Gastrocnemius medialis (tissue), 4 donors: ENCODE measurements at regions not wholly inside any gene's neighbourhood (a gene's known extent, or its start where the extent isn't known, plus 50 kb on each side); places are given as distances from the start of the nearest gene placed in this dataset.

Experiments used
- ATAC-seq, 2 donors: fragments of 150-250 bp; one replicate each; pipeline ENCODE4 v1.9.1; 2016
- DNase-seq, 2 donors: peaks; one replicate each; pipeline ENCODE4 v3.0.0-alpha.2; 2019
- H3K27ac ChIP-seq, 4 donors: fragments of 200-600 bp; sonication (generic); 1 replicate in 1 of 4; 2 replicates in 3 of 4; pipeline ENCODE4 v1.5.1; 2016 to 2018; ENCODE audit warnings: mild to moderate bottlenecking in 2 of 4, moderate library complexity in 1 of 4
- H3K27me3 ChIP-seq, 3 donors: fragments of 200-600 bp; sonication (generic) in 2 of 3; 1 replicate in 1 of 3; 2 replicates in 2 of 3; pipeline versions ENCODE4 v1.5.1 to v1.6.0; 2016 to 2019; ENCODE audit warnings: mild to moderate bottlenecking in 1 of 3, moderate library complexity in 1 of 3
- H3K36me3 ChIP-seq, 2 donors: fragments of 200-600 bp; sonication (generic) in 1 of 2; one replicate each; pipeline ENCODE4 v1.5.1; 2017 to 2018
- H3K4me1 ChIP-seq, 2 donors: fragments of 200-600 bp; sonication (generic) in 1 of 2; one replicate each; pipeline ENCODE4 v1.5.1; 2016 to 2017; ENCODE audit warnings: mild to moderate bottlenecking in 2 of 2
- H3K4me3 ChIP-seq, 4 donors: fragments of 200-600 bp; sonication (generic) in 3 of 4; 1 replicate in 1 of 4; 2 replicates in 3 of 4; pipeline ENCODE4 v1.5.1; 2016 to 2019; ENCODE audit warnings: mild to moderate bottlenecking in 2 of 4
- H3K9me3 ChIP-seq, 3 donors: fragments of 200-600 bp; sonication (generic) in 2 of 3; 1 replicate in 1 of 3; 2 replicates in 2 of 3; pipeline ENCODE4 v1.5.1; 2016 to 2019
- CTCF ChIP-seq, 5 experiments: fragments of 450-650 bp in 3 of 5; fragments of 200-600 bp in 2 of 5; sonication (generic) in 2 of 5; IDR thresholded peaks in 4 of 5; conservative IDR thresholded peaks in 1 of 5; 1 replicate in 4 of 5; 2 replicates in 1 of 5; pipeline ENCODE4 v1.5.1; 2016 to 2019; ENCODE audit warnings: antibody characterized with exemption in 5 of 5, mild to moderate bottlenecking in 3 of 5, moderate library complexity in 3 of 5
- POLR2A ChIP-seq, 2 donors: fragments of 450-650 bp; IDR thresholded peaks; one replicate each; pipeline ENCODE4 v1.6.1; 2017; ENCODE audit warnings: antibody characterized with exemption in 2 of 2, mild to moderate bottlenecking in 2 of 2, moderate library complexity in 2 of 2
- in situ Hi-C, 4 donors: fragments of 200-750 bp; cut with MboI; loops; one replicate each; pipeline versions ENCODE4 v1.15.0 to v1.8.0; 2017; ENCODE audit warnings: low sequenced_read_pairs in 4 of 4
- intact Hi-C: fragments of 100-400 bp; cut with DNase I; formaldehyde crosslinking; loops from one replicate; pipeline ENCODE4 v1.15.1; 2023; ENCODE audit warnings: low total_unique reads

- in situ Hi-C loops = no loop called here
- DNase-seq = no peak
- intact Hi-C loops = no loop called here
- Histone ChIP-seq H3K36me3 (no peaks in the 10 kb centered on the region), H3K4me1 (no peaks in the 10 kb centered on the region), H3K27ac (no peak overlapping the region), H3K9me3 (no peaks in the 10 kb centered on the region), H3K4me3 (no peak overlapping the region), H3K27me3 (no peaks in the 10 kb centered on the region)
- TF ChIP-seq POLR2A (IDR thresholded peaks at IDR 0.05) (no peak), CTCF (IDR thresholded peaks at IDR 0.05 in 4 of 5, conservative IDR thresholded peaks at IDR 0.05 in 1 of 5) (no peak)
- no peak for ATAC-seq
Measured at GRCh38 chr4:57364255-57364654, 254.1 kb upstream of the IGFBP7 start.

- Histone ChIP-seq H3K27ac (no peak overlapping the region), H3K4me3 (no peak overlapping the region), H3K36me3 (no peaks in the 10 kb centered on the region), H3K27me3 (no peaks in the 10 kb centered on the region), H3K9me3 (no peaks in the 10 kb centered on the region), H3K4me1 (no peaks in the 10 kb centered on the region)
- ATAC-seq (no peak), DNase-seq (no peak)
- TF ChIP-seq POLR2A (IDR thresholded peaks at IDR 0.05) (no peak), CTCF (IDR thresholded peaks at IDR 0.05 in 4 of 5, conservative IDR thresholded peaks at IDR 0.05 in 1 of 5) (no peak)
- intact Hi-C loops = no loop called here
- in situ Hi-C loops = no loop called here
Measured at GRCh38 chr4:57363346-57363745, 253.2 kb upstream of the IGFBP7 start.

- intact Hi-C loops (no loop called here), in situ Hi-C loops (no loop called here)
- H3K27me3 ChIP-seq = no peaks in the 10 kb centered on the region
- no peak for TF ChIP-seq CTCF (IDR thresholded peaks at IDR 0.05 in 4 of 5, conservative IDR thresholded peaks at IDR 0.05 in 1 of 5)
- TF ChIP-seq POLR2A (IDR thresholded peaks at IDR 0.05) = no peak
- H3K4me1 ChIP-seq = no peaks in the 10 kb centered on the region
- no peaks in the 10 kb centered on the region for H3K9me3 ChIP-seq
- no peak overlapping the region for H3K27ac ChIP-seq
- H3K36me3 ChIP-seq = no peaks in the 10 kb centered on the region
- no peak for DNase-seq
- ATAC-seq = no peak
- H3K4me3 ChIP-seq = no peak overlapping the region
Measured at GRCh38 chr4:57360681-57361080, 250.5 kb upstream of the IGFBP7 start.

- H3K4me1 ChIP-seq = no peaks in the 10 kb centered on the region
- no peak overlapping the region for H3K4me3 ChIP-seq
- no peaks in the 10 kb centered on the region for H3K27me3 ChIP-seq
- no peak for ATAC-seq
- intact Hi-C loops (no loop called here), in situ Hi-C loops (no loop called here)
- H3K9me3 ChIP-seq = no peaks in the 10 kb centered on the region
- no peak for DNase-seq
- no peak overlapping the region for H3K27ac ChIP-seq
- TF ChIP-seq CTCF (IDR thresholded peaks at IDR 0.05 in 4 of 5, conservative IDR thresholded peaks at IDR 0.05 in 1 of 5) = no peak
- no peak for TF ChIP-seq POLR2A (IDR thresholded peaks at IDR 0.05)
- H3K36me3 ChIP-seq = no peaks in the 10 kb centered on the region
Measured at GRCh38 chr4:57355101-57355665, 245.0 kb upstream of the IGFBP7 start.

GRCh38 chr4:57351731-57352130 lies 241.5 kb upstream of the IGFBP7 start:
- Histone ChIP-seq H3K27ac (no peak overlapping the region), H3K36me3 (no peaks in the 10 kb centered on the region), H3K27me3 (no peaks in the 10 kb centered on the region), H3K9me3 (no peaks in the 10 kb centered on the region), H3K4me1 (no peaks in the 10 kb centered on the region), H3K4me3 (no peak overlapping the region)
- intact Hi-C loops = no loop called here
- in situ Hi-C loops = no loop called here
- DNase-seq (no peak), ATAC-seq (no peak)
- TF ChIP-seq CTCF (IDR thresholded peaks at IDR 0.05 in 4 of 5, conservative IDR thresholded peaks at IDR 0.05 in 1 of 5) (no peak), POLR2A (IDR thresholded peaks at IDR 0.05) (no peak)
